ENCODE measurements at regions not wholly inside any gene's neighbourhood (a gene's known extent, or its start where the extent isn't known, plus 50 kb on each side); places are given as distances from the start of the nearest gene placed in this dataset.

DNA sequence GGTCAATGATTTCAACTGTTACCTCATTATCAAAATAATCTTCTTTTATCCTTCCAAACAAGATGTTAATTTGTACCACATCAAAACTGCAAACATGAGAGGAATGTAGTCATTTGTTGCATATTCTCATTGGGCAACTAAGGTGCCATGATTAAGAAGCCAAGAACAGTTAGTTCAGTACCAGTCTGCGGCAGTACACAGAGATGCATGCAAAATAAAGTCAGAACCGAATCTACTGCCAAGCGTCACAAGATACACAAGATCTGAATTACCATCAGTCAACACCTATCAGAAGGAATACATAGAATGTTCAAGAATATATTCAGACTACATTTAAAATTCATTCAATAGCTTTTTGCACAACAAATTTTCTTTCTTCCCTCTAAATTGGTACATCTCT, 127.6 kb upstream of the SPATA12 start:
- TF ChIP-seq, protein P1, sequence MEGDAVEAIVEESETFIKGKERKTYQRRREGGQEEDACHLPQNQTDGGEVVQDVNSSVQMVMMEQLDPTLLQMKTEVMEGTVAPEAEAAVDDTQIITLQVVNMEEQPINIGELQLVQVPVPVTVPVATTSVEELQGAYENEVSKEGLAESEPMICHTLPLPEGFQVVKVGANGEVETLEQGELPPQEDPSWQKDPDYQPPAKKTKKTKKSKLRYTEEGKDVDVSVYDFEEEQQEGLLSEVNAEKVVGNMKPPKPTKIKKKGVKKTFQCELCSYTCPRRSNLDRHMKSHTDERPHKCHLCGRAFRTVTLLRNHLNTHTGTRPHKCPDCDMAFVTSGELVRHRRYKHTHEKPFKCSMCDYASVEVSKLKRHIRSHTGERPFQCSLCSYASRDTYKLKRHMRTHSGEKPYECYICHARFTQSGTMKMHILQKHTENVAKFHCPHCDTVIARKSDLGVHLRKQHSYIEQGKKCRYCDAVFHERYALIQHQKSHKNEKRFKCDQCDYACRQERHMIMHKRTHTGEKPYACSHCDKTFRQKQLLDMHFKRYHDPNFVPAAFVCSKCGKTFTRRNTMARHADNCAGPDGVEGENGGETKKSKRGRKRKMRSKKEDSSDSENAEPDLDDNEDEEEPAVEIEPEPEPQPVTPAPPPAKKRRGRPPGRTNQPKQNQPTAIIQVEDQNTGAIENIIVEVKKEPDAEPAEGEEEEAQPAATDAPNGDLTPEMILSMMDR (IDR thresholded peaks at IDR 0.05; ENCODE audit: low read length) = no peak
- no peak for TF ChIP-seq EZH2 (optimal IDR thresholded peaks at IDR 0.05; ENCODE audit: low read depth, low read length)
- TF ChIP-seq EZH2phosphoT487 (IDR thresholded peaks at IDR 0.05; ENCODE audit: low read length) = no peak

Data from MM.1S (cell line).